GM19463 (cell line): ENCODE measurements at regions not wholly inside any gene's neighbourhood (a gene's known extent, or its start where the extent isn't known, plus 50 kb on each side); places are given as distances from the start of the nearest gene placed in this dataset.
"Not testable (repeated sequence)": the region's sequence is repeated elsewhere in the genome, so short reads cannot be mapped to it uniquely, and the experiment has no call there.

Source experiments
- ATAC-seq: cut with Tn5 transposase; IDR thresholded peaks from one replicate; pipeline ENCODE4 v1.9.1; 2021; ENCODE audit warnings: mild to moderate bottlenecking, moderate library complexity; ENCODE audit not compliant: unreplicated experiment

- no peak for ATAC-seq
These were observed 68.9 kb upstream of the PITX1 start for GRCh38 chr5:135102716-135103574.

- no peak for ATAC-seq
These were observed 66.4 kb upstream of the PITX1 start for GRCh38 chr5:135100431-135100830.

GRCh38 chr5:135100011-135100410 lies 66.0 kb upstream of the PITX1 start:
- ATAC-seq, result no peak

- ATAC-seq, result no peak
These were observed 63.4 kb upstream of the PITX1 start for GRCh38 chr5:135097390-135097789.

- ATAC-seq, result no peak
These were observed 61.8 kb upstream of the PITX1 start for GRCh38 chr5:135095871-135096270.

GRCh38 chr5:135095052-135095715 lies 61.2 kb upstream of the PITX1 start:
- no peak for ATAC-seq

GRCh38 chr5:135094339-135095051 lies 60.5 kb upstream of the PITX1 start:
- ATAC-seq, result no peak

- not testable (repeated sequence) for ATAC-seq
These were observed 59.5 kb upstream of the PITX1 start for GRCh38 chr5:135093483-135093882.

GRCh38 chr5:135092476-135092875 lies 58.4 kb upstream of the PITX1 start:
- ATAC-seq, result no peak

GRCh38 chr5:135091286-135091685 lies 57.3 kb upstream of the PITX1 start:
- ATAC-seq, result no peak

GRCh38 chr5:135089912-135090311 lies 55.9 kb upstream of the PITX1 start:
- no peak for ATAC-seq

GRCh38 chr5:135088911-135089310 lies 54.9 kb upstream of the PITX1 start:
- no peak for ATAC-seq

GRCh38 chr5:135087950-135088349 lies 53.9 kb upstream of the PITX1 start:
- ATAC-seq, result no peak

- ATAC-seq, result no peak
These were observed 52.1 kb upstream of the PITX1 start for GRCh38 chr5:135085936-135086725.

- no peak for ATAC-seq
These were observed 51.3 kb upstream of the PITX1 start for GRCh38 chr5:135085133-135085935.
